ENCODE measurements at regions not wholly inside any gene's neighbourhood (a gene's known extent, or its start where the extent isn't known, plus 50 kb on each side); places are given as distances from the start of the nearest gene placed in this dataset.

DNA sequence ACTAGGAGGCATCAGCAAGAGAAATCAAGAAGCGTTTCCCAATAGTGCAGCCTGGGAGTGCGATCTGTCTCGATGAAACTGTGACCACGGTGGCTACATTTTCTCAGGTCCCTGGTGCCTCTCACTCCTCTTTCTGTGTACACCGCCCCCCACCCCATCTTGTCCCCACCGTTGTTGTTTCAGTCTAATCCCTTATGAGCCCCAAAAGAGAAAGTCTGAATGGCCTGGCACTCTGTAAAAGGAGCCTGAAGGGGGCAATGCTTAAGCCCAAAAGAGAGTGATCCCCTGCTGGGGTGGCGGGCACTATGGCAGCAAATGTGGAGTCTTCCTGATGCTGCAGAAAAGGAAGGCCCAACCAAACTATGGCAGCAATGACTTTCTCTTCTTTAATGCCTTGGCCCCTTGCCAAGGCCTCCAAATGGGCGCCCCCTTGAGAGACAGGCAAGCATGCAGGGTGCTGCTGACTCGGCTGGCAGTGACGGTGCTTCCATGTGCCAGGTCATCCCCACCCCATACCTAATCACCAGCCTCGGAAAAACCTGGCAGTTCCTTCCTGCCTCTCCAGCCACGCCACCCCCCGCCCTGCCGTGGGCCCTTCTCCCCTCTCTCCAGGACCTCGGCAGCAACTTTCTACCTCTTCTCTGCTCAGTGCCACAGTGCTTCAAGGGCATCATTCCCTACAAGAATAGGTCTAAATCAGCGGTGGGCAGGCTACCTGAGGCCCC is 123.0 kb downstream of the CYP26B1 start:
- TF ChIP-seq, protein P1, sequence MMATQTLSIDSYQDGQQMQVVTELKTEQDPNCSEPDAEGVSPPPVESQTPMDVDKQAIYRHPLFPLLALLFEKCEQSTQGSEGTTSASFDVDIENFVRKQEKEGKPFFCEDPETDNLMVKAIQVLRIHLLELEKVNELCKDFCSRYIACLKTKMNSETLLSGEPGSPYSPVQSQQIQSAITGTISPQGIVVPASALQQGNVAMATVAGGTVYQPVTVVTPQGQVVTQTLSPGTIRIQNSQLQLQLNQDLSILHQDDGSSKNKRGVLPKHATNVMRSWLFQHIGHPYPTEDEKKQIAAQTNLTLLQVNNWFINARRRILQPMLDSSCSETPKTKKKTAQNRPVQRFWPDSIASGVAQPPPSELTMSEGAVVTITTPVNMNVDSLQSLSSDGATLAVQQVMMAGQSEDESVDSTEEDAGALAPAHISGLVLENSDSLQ (IDR thresholded peaks at IDR 0.05), result no peak
- TF ChIP-seq SUZ12 (IDR thresholded peaks at IDR 0.05) (no peak), NFRKB (IDR thresholded peaks at IDR 0.05) (no peak), HDGF (IDR thresholded peaks at IDR 0.05; ENCODE audit: borderline replicate concordance) (no peak), CTBP1 (IDR thresholded peaks at IDR 0.05; ENCODE audit: borderline replicate concordance) (no peak), SP1 (IDR thresholded peaks at IDR 0.05) (no peak), FOXM1 (IDR thresholded peaks at IDR 0.05; ENCODE audit: borderline replicate concordance) (no peak), BHLHE40 (IDR thresholded peaks at IDR 0.05; ENCODE audit: borderline replicate concordance) (no peak), FOXA1 (IDR thresholded peaks at IDR 0.05) (no peak), L3MBTL2 (conservative IDR thresholded peaks at IDR 0.05) (no peak), ELF4 (IDR thresholded peaks at IDR 0.05) (no peak), TARDBP (IDR thresholded peaks at IDR 0.05) (no peak), FOXK2 (IDR thresholded peaks at IDR 0.05) (no peak)

Measured in HEK293T (cell line).